GM18502 (cell line): ENCODE measurements at regions not wholly inside any gene's neighbourhood (a gene's known extent, or its start where the extent isn't known, plus 50 kb on each side); places are given as distances from the start of the nearest gene placed in this dataset.

Source experiments
- ATAC-seq: cut with Tn5 transposase; IDR thresholded peaks from one replicate; pipeline ENCODE4 v1.9.1; 2021; ENCODE audit warnings: mild to moderate bottlenecking; ENCODE audit not compliant: unreplicated experiment, poor library complexity

- ATAC-seq, result no peak
These were observed 335.7 kb downstream of the FOXG1 start for GRCh38 chr14:29102266-29102665.

GRCh38 chr14:29102996-29103395 is 336.4 kb downstream of the FOXG1 start:
- ATAC-seq, result no peak

DNA sequence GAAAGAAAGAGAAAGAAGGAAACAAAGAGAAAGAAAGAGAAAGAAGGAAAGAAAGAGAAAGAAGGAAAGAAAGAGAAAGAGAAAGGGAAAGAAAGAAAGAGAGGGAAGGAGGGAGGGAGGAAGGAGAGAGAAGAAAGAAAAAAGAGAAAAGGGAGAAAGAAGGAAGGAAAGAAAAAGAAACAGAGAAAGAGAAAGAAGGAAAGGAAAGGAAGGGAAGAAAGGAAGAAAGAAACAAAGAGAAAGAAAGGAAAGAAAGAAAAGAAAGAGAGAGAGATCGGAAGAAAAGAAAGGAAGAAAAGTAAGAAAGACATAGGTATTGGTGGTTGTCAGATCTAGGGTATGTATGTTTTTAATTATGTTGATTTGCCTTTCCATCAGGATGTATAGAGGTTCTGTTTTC is 342.3 kb downstream of the FOXG1 start:
- no peak for ATAC-seq

GRCh38 chr14:29109589-29109988 is 343.0 kb downstream of the FOXG1 start:
- ATAC-seq, result no peak

- ATAC-seq, result no peak
These were observed 345.0 kb downstream of the FOXG1 start for GRCh38 chr14:29111554-29111953.

DNA sequence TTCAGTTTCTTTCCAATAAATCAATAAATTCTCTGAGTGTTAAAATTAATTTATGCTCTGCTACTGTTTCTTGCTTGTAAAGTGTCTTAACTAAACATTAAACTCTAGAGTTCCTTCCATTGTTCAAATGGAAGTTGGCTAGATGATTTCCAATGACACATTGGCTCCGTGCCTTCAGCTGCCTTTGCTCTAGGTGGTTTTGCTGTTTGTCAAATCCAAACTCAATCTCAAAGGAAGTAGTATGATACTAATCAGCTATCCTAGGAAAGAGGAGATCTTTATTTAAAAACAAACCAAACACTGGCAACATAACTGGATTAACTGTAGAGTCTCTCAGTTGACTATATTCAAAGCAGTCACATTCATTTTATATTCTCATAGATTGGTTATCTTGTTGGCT is 356.4 kb downstream of the FOXG1 start:
- no peak for ATAC-seq

GRCh38 chr14:29126361-29126760 is 359.8 kb downstream of the FOXG1 start:
- ATAC-seq, result no peak

- no peak for ATAC-seq
These were observed 360.3 kb downstream of the FOXG1 start for GRCh38 chr14:29126865-29127264.

- ATAC-seq, result no peak
These were observed 373.4 kb downstream of the FOXG1 start for GRCh38 chr14:29140016-29140415.

DNA sequence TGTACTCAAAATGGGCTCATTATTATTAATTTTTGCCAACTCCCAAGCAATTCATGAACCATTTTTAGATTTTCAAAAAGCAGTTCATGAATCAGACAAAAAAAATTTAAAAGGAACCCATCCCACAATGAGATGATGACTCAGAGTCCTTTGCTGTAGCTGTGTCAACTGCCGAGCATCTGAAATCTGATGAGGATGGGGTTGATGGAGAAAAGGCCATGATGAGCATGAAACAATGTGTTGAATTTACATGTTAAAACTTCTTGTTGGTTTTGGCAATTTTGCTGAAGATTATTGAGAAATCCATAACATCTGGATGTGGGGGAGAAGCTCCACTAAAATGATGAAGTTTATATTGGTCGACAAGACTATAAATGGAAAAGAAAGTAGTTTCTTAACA is 378.0 kb downstream of the FOXG1 start:
- no peak for ATAC-seq

DNA sequence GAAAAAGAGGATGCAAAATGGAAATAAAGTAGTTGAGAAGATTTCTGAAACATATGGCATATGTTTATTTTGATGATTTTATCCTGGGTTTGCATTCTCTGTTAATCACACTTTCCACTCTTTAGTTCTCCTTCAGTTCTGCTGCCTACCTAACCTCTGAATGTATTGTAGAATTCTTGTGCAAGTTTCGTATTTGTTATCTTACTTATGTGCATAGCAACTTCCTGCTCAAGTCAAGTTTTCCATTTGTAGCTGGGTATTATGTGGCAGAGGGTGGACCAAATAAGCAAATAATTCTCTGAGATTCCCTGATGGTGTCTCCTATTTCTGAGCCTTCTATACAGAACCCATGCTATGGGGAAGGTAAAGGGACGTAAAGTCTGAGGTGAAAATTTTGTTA is 381.6 kb downstream of the FOXG1 start:
- ATAC-seq, result no peak

- no peak for ATAC-seq
These were observed 383.2 kb downstream of the FOXG1 start for GRCh38 chr14:29149798-29150197.

- ATAC-seq, result no peak
These were observed 384.1 kb downstream of the FOXG1 start for GRCh38 chr14:29150659-29151058.

- ATAC-seq, result no peak
These were observed 389.5 kb downstream of the FOXG1 start for GRCh38 chr14:29156096-29156495.

DNA sequence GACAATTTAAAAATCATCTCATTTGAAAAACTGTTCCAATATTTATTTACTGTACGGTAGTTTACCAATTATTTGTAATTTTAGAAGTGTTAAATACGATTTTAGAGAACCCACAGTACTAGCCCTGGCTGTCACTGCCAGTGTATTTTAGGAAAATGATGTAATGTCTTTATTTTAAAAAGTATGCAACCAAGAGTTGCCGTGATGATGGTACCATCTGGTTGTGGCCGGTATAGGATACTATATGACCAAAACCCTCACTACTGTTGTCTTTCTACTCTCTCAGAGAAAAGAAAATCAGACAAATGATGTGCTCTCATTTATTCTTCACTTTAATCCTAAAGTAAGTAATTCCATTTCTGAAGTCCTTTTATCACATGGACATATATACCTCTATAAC is 395.0 kb downstream of the FOXG1 start:
- ATAC-seq, result no peak

DNA sequence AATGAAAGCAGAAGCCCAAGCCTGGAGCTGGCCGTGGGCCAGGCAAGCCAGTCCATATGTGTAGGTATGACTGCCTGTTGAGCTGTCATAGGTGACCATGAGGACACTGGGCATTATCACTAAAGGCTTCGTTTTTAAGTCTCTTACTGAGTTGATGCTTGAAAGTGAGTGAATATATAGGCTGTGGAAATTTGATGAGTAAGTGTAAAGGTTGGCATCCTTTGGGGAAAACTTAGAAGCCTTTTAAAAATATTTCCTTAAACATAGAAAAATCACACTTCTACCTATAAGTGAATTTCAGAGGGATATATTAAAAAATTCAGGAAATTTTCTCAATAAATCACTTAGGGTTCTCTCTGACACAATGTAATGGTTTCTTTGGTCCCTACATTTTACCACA is 396.5 kb downstream of the FOXG1 start:
- no peak for ATAC-seq

GRCh38 chr14:29165431-29165830 is 398.8 kb downstream of the FOXG1 start:
- ATAC-seq, result no peak

DNA sequence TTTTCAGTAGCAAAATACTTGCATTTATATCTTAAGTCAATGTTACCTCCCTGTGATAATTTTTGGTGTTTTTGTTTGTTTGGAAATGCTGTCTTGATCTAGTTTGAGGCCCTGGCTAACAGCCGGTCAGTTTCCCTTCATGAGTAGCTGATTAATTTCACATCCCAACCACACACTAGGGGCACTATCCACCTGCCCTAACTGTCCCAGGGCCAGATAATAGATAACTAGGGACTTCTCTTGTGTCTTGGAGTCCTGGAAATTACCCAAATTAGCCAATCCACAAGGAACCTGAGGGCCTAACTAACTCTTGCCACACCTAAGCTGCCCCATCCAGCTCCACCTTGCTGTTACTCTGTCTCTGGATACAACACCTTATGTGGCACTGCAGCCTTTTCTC is 399.9 kb downstream of the FOXG1 start:
- no peak for ATAC-seq

- ATAC-seq, result no peak
These were observed 401.6 kb downstream of the FOXG1 start for GRCh38 chr14:29168149-29168548.

GRCh38 chr14:29169408-29169807 is 402.8 kb downstream of the FOXG1 start:
- no peak for ATAC-seq

DNA sequence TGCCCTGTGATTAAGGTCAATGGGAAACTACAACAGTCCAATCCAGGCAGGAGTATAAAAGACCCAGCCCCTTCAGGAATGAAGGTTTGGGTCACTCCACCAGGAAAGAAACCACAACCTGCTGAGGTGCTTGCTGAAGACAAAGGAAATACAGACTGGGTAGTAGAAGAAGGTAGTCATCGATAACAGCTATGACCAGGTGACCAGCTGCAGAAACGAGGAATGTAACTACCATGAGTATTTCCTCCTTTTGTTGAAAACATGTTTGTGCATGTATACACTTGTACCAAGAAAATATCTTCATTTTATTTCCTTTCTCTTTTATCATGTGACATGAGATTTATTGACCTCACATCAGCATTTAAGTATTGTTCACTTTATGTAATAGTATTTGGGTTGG is 409.1 kb downstream of the FOXG1 start:
- no peak for ATAC-seq

- no peak for ATAC-seq
These were observed 410.3 kb downstream of the FOXG1 start for GRCh38 chr14:29176876-29177275.

DNA sequence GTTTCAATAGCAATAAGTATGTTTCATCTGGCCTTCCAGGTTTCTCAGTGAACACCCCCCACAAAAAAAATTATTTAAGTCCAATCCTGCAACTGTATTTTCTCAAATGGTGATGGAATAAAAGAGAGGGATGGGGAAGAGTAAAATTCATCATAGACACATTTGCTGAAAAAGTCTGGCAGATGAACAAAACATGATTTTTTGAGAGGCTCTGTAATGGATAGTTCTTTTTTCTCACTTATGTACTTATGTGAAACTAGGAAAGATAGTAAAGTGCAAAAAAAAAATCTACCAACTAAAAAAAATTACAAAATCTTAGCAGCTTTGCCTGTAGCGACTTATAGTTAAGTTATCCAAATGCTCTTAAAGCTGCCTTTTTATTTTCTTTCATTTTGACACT is 412.4 kb downstream of the FOXG1 start:
- ATAC-seq, result no peak
